ENCODE measurements at regions not wholly inside any gene's neighbourhood (a gene's known extent, or its start where the extent isn't known, plus 50 kb on each side); places are given as distances from the start of the nearest gene placed in this dataset.

DNA sequence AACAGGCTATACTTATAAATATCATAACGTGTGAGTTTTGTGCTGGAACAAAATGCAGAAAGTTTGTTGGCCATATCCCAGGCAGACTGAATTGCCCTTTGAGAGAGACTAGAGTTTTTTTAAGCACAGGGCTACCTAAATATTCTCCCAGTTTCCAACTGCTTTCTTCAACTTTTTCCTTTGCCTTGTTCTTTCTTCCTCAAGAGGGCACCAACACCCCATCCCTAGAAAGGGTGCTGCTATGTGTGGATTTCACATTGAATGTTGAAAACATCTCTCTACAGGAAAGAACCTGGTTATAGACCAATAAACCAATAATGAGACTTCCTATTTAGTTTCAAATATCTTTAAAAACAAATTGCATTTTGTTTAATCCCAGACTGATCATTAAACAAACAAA is 87.9 kb downstream of the ICOS start:
- no peaks in the 10 kb centered on the region for H3K36me3 ChIP-seq (ENCODE audit: insufficient read depth)
- H3F3A ChIP-seq (replicated peaks; ENCODE audit: low read depth): no peaks in the 10 kb centered on the region
- H3K4me1 Mint-ChIP-seq: no peaks in the 10 kb centered on the region
- ATAC-seq (peak; percentile 73), DNase-seq (ENCODE audit: low spot score) (peak; percentile 73)
- no peak overlapping the region for H3K27ac ChIP-seq (ENCODE audit: low read depth)
- no peaks in the 10 kb centered on the region for H3K4me1 ChIP-seq (ENCODE audit: insufficient read depth)
- no peaks in the 10 kb centered on the region for H3K27me3 ChIP-seq (ENCODE audit: insufficient read depth)
- no peak overlapping the region for H3K27ac Mint-ChIP-seq
- H3K4me2 ChIP-seq: no peak overlapping the region
- no peaks in the 10 kb centered on the region for H3K9me3 Mint-ChIP-seq
- H3K4me3 Mint-ChIP-seq: no peak overlapping the region
- H3K27me3 Mint-ChIP-seq (ENCODE audit: insufficient read depth, low read depth, poor library complexity): no peaks in the 10 kb centered on the region
- no peaks in the 10 kb centered on the region for H3K36me3 Mint-ChIP-seq (ENCODE audit: low read depth)
- no peak for TF ChIP-seq REST (IDR thresholded peaks at IDR 0.05; ENCODE audit: unreplicated experiment)
- TF ChIP-seq, protein P1, sequence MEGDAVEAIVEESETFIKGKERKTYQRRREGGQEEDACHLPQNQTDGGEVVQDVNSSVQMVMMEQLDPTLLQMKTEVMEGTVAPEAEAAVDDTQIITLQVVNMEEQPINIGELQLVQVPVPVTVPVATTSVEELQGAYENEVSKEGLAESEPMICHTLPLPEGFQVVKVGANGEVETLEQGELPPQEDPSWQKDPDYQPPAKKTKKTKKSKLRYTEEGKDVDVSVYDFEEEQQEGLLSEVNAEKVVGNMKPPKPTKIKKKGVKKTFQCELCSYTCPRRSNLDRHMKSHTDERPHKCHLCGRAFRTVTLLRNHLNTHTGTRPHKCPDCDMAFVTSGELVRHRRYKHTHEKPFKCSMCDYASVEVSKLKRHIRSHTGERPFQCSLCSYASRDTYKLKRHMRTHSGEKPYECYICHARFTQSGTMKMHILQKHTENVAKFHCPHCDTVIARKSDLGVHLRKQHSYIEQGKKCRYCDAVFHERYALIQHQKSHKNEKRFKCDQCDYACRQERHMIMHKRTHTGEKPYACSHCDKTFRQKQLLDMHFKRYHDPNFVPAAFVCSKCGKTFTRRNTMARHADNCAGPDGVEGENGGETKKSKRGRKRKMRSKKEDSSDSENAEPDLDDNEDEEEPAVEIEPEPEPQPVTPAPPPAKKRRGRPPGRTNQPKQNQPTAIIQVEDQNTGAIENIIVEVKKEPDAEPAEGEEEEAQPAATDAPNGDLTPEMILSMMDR (conservative IDR thresholded peaks at IDR 0.05; ENCODE audit: low read depth in 2 of 2): peak; percentile 75 to 83
- no peak overlapping the region for H2AFZ ChIP-seq
- no peak overlapping the region for H3K4me3 ChIP-seq
- no peaks in the 10 kb centered on the region for H4K20me1 ChIP-seq (replicated peaks; ENCODE audit: insufficient read depth)
- peaks cover 18% of the 10 kb centered on the region for H3K9me2 ChIP-seq (ENCODE audit: insufficient read depth)
- no peaks in the 10 kb centered on the region for H3K79me2 ChIP-seq (replicated peaks; ENCODE audit: insufficient read depth)

GRCh38 chr2:204024906-204025475 is 88.4 kb downstream of the ICOS start:
- ATAC-seq: no peak
- no peak for TF ChIP-seq ZNF331 (CRISPR knock-in tag; IDR thresholded peaks at IDR 0.05; ENCODE audit: low read depth)
- TF ChIP-seq JUNB (IDR thresholded peaks at IDR 0.05; ENCODE audit: unreplicated experiment): no peak
- TF ChIP-seq REST (IDR thresholded peaks at IDR 0.05; ENCODE audit: unreplicated experiment): no peak
- TF ChIP-seq STAT1 (IDR thresholded peaks at IDR 0.05; ENCODE audit: unreplicated experiment): no peak
- no peak for TF ChIP-seq EZH2 (IDR thresholded peaks at IDR 0.05; ENCODE audit: low read depth, unreplicated experiment)
- TF ChIP-seq NANOG (IDR thresholded peaks at IDR 0.05; ENCODE audit: borderline replicate concordance): no peak
- TF ChIP-seq ETS1 (IDR thresholded peaks at IDR 0.05): no peak
- no peak for TF ChIP-seq CREB1 (CRISPR knock-in tag; IDR thresholded peaks at IDR 0.05; ENCODE audit: low read depth)
- TF ChIP-seq, protein P1 (conservative IDR thresholded peaks at IDR 0.05; ENCODE audit: low read depth in 2 of 2): no peak

More at GRCh38 chr2:204024906-204025475, 88.4 kb downstream of the ICOS start:
- peak; percentile 14 for DNase-seq (ENCODE audit: low spot score)
- no peaks in the 10 kb centered on the region for H3K36me3 ChIP-seq (ENCODE audit: insufficient read depth)
- H3F3A ChIP-seq (replicated peaks; ENCODE audit: low read depth): no peaks in the 10 kb centered on the region
- no peaks in the 10 kb centered on the region for H3K79me2 ChIP-seq (replicated peaks; ENCODE audit: insufficient read depth)
- H3K4me3 ChIP-seq: no peak overlapping the region
- H3K4me1 Mint-ChIP-seq: no peaks in the 10 kb centered on the region
- H3K27me3 ChIP-seq (ENCODE audit: insufficient read depth): no peaks in the 10 kb centered on the region
- no peaks in the 10 kb centered on the region for H3K27me3 Mint-ChIP-seq (ENCODE audit: insufficient read depth, low read depth, poor library complexity)
- H3K27ac Mint-ChIP-seq: no peak overlapping the region
- H3K4me3 Mint-ChIP-seq: no peak overlapping the region
- no peak overlapping the region for H3K27ac ChIP-seq (ENCODE audit: low read depth)
- H4K20me1 ChIP-seq (replicated peaks; ENCODE audit: insufficient read depth): no peaks in the 10 kb centered on the region
- H3K9me3 Mint-ChIP-seq: no peaks in the 10 kb centered on the region
- H2AFZ ChIP-seq: no peak overlapping the region
- H3K9me2 ChIP-seq (ENCODE audit: insufficient read depth): peaks cover 18% of the 10 kb centered on the region
- no peak overlapping the region for H3K4me2 ChIP-seq
- no peaks in the 10 kb centered on the region for H3K36me3 Mint-ChIP-seq (ENCODE audit: low read depth)
- H3K4me1 ChIP-seq (ENCODE audit: insufficient read depth): no peaks in the 10 kb centered on the region

All from GM23338 (cell line).